ENCODE measurements at regions not wholly inside any gene's neighbourhood (a gene's known extent, or its start where the extent isn't known, plus 50 kb on each side); places are given as distances from the start of the nearest gene placed in this dataset.
"Not testable (repeated sequence)": the region's sequence is repeated elsewhere in the genome, so short reads cannot be mapped to it uniquely, and the experiment has no call there.

DNA sequence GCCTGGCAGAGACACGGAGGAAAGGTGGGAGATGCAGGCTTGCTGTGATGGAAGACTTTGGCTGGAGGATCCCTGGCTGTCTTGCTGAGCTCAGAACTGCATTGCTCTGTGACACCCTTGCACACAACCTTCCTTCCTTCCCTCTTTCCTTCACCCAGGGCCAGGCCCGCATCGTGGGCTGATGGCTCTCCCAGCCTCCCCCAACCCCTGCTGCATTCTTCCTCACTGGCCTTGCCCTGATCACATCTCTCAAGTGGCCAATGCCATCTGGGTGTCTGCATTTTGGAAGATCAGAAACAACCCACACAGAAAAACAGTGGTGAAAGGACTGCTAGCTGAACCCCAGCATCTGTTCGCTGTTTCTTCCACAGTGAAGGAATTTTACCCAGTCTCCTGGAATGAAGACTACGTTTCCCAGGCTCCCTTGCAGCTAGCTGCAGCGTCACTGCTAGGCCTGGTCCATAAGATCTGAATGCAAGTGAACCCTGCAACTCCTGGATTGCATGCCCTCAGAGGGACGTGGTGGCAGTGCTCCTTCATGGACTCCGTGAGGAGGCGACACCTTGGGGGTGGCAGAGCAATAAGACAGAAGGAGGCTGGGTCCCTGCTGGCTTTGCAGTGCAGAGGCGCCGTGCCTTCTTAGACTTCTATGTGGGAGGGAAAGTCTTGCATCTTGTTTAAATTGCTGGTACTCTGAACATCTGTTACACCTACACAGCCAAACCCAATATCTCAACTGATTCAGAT lies 78.9 kb upstream of the YWHAQ start:
- Mint-ChIP-seq H3K27ac (no peak overlapping the region), H3K36me3 (ENCODE audit: low read depth) (no peaks in the 10 kb centered on the region), H3K9me3 (no peaks in the 10 kb centered on the region), H3K4me3 (no peak overlapping the region), H3K27me3 (ENCODE audit: low read depth) (no peaks in the 10 kb centered on the region), H3K4me1 (ENCODE audit: low read depth) (peaks cover 35% of the 10 kb centered on the region)
- DNase-seq, result no peak
- intact Hi-C loops (cut with micrococcal nuclease), result loop anchor here (1.0 to 10.0 kb wide), 2 partner anchors 29 to 235 kb away; partner anchors contain the start of gene IAH1
- CTCF ChIA-PET, result no interaction called here

DNA sequence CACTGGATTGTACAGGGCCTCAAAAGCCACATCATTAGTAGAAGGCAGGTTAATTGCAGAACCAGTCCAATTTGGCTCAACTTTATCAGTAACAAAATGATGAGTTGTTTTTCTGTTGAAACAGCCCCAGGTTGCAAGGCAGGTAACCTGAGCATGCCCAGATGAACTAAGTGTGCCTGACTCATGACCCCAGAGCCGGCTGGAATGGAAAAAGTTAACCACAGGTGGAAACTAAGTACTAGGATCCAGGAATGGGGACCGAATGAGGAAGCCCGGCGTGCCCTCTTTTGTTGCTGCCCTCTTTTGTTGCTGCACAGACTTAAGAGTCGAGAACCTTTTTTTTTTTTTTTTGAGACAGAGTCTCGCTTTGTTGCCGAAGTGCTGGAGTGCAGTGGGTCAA lies 79.5 kb upstream of the YWHAQ start:
- Mint-ChIP-seq H3K27ac (no peak overlapping the region), H3K36me3 (ENCODE audit: low read depth) (no peaks in the 10 kb centered on the region), H3K27me3 (ENCODE audit: low read depth) (no peaks in the 10 kb centered on the region), H3K9me3 (no peaks in the 10 kb centered on the region), H3K4me3 (no peak overlapping the region), H3K4me1 (ENCODE audit: low read depth) (peaks cover 33% of the 10 kb centered on the region)
- CTCF ChIA-PET, result interaction anchor here (0.6 to 0.7 kb wide), 2 partner anchors 11 to 1128 kb away, joined by 3 read pairs; no protein-coding TSS in a partner anchor
- intact Hi-C loops (cut with micrococcal nuclease), result no loop called here
- DNase-seq, result peak; percentile 34

DNA sequence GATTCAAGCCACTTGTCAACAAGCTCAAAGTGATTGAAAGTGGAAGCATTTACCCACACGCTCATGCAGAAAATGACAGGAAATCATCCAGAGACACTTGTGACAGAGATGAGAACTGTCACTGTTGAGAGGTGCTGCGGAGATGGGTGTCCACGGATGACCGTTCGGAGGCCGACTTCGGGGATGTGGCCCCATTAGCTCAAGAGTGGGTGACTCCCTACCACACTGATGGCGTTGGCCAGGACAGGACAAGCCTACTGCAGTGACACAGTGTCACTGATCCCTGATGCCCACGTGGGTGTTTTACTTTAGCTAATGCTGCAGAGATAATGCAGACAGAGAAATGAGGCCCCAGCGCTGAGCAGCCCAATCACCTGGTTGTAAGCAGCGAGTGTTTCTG lies 81.5 kb upstream of the YWHAQ start:
- no peaks in the 10 kb centered on the region for H3K9me3 Mint-ChIP-seq
- H3K27ac Mint-ChIP-seq, result peak overlapping the region; percentile 59
- H3K36me3 Mint-ChIP-seq (ENCODE audit: low read depth), result no peaks in the 10 kb centered on the region
- H3K4me3 Mint-ChIP-seq, result no peak overlapping the region
- CTCF ChIA-PET, result no interaction called here
- DNase-seq, result peak; percentile 23
- intact Hi-C loops (cut with micrococcal nuclease), result no loop called here
- no peaks in the 10 kb centered on the region for H3K27me3 Mint-ChIP-seq (ENCODE audit: low read depth)
- H3K4me1 Mint-ChIP-seq (ENCODE audit: low read depth), result peaks cover 33% of the 10 kb centered on the region

DNA sequence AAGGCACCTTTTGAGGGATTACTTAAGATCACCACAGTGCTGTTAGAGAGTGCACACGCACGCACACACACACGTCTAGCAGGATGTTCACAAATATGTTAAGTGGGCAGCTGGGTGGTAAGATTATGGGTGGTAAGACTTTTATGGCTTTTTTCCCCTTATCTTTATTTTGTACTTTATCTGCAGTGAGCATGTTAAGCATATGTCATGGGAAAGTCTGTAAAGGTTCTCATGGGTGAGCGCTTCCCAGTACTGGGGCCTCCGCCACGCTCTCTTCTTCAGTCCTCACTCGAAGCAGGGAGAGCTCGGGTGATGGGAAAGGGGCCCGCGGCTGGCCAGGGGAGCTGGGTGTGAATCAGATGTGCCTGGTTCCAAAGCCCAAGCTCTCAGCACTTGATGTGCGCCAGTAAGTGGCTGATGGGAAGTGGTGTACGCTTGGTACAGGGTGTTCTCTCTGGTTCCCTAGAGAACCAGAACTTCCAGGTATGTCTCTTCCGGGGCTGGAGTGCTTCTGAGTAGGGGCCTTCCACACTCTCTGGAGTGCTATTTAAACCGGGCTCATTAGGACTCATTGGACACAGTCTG lies 83.9 kb upstream of the YWHAQ start:
- Mint-ChIP-seq H3K36me3 (ENCODE audit: low read depth) (no peaks in the 10 kb centered on the region), H3K4me3 (no peak overlapping the region), H3K4me1 (ENCODE audit: low read depth) (peaks cover 22% of the 10 kb centered on the region), H3K9me3 (no peaks in the 10 kb centered on the region), H3K27me3 (ENCODE audit: low read depth) (no peaks in the 10 kb centered on the region), H3K27ac (no peak overlapping the region)
- intact Hi-C loops (cut with micrococcal nuclease), result no loop called here
- no peak for DNase-seq
- CTCF ChIA-PET, result interaction anchor here (0.7 kb wide), 1 partner anchor 27 kb away, joined by 4 read pairs; no protein-coding TSS in a partner anchor

DNA sequence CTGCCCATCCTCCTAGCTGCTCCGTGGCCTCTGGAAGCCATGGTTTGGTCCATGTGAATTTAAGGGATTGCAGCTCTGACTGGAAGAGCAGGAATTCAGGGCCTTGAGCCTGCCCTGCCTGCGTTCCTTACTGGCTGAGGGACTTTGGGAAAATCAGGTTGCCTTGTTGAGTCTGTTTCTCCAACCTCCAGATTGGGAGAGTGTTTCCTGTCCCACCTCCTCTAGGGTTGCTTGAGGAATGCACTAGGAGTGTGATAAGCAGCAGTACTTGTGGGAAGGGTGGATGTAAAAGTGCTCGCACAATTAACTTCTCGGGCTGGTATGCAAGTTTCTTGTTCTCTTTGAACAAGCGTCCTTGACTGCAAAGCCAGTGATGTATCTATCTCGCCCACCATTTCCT lies 84.4 kb upstream of the YWHAQ start:
- H3K4me3 Mint-ChIP-seq, result no peak overlapping the region
- CTCF ChIA-PET, result no interaction called here

DNA sequence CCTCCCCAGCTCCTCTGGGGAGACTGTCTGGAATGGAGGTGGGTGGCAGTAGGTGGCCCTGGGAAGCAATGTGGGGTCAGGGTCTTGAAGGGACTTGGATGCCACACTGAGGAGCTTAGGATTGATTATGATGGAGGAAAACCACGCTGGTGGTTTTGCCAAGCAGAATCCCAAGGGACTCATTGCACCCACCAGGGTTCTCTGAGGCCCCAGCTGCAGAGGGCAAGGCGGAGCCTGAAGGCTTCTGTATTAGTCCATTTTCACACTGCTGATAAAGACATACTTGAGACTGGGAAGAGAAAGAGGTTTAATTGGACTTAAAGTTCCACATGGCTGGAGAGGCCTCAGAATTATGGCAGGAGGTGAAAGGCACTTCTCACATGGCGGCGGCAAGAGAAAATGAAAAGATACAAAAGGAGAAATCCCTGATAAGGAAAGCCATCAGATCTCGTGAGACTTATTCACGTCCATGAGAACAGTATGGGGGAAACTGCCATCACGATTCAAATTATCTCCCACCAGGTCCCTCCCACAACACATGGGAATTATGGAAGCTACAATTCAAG lies 87.2 kb upstream of the YWHAQ start:
- Mint-ChIP-seq H3K27me3 (ENCODE audit: low read depth) (no peaks in the 10 kb centered on the region), H3K9me3 (no peaks in the 10 kb centered on the region), H3K4me1 (ENCODE audit: low read depth) (no peaks in the 10 kb centered on the region), H3K4me3 (no peak overlapping the region), H3K27ac (no peak overlapping the region), H3K36me3 (ENCODE audit: low read depth) (no peaks in the 10 kb centered on the region)
- CTCF ChIA-PET, result interaction anchor here (0.6 kb wide), 1 partner anchor 9 kb away, joined by 3 read pairs; no protein-coding TSS in a partner anchor
- intact Hi-C loops (cut with micrococcal nuclease), result no loop called here
- DNase-seq, result no peak

More for the DNA sequence above, 84.4 kb upstream of the YWHAQ start:
- intact Hi-C loops (cut with micrococcal nuclease), result no loop called here
- peaks cover 17% of the 10 kb centered on the region for H3K4me1 Mint-ChIP-seq (ENCODE audit: low read depth)
- H3K36me3 Mint-ChIP-seq (ENCODE audit: low read depth), result no peaks in the 10 kb centered on the region
- no peak overlapping the region for H3K27ac Mint-ChIP-seq
- DNase-seq, result no peak
- H3K9me3 Mint-ChIP-seq, result no peaks in the 10 kb centered on the region
- no peaks in the 10 kb centered on the region for H3K27me3 Mint-ChIP-seq (ENCODE audit: low read depth)

DNA sequence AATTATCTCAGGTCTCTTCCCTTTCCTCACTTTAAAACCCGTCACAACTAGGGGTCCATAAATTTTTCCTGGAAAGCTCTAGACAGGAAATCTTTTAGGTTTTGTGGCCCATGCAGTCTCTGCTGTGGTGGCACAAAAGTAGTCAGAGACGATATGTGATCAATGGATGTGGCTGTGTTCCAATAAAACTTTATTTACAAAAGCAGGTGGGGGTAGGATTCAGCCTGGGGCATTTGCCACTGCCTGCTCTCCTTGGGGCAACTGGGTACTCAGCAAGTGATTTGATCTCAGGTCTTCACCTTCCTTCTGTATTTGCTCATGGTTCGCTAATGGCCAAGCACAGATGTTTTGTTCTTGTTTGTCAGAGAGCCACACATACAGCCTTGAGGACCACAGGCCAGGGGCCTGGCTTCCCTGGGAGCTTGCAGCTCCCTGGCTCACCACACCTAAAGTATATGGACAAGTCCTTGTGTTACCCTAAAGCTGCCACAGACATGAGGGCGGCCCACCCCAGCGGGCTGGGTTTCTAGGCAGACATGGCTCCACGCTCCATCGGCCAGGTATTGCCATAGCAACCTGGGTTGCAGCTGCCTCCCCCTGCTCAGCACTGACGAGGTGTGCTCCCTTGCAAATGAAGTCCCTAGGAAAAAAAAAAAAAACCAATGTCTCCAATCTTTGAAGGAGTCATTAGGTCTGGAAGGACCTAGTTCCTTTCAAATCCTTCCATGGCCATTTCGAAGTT lies 89.7 kb upstream of the YWHAQ start:
- Mint-ChIP-seq H3K4me3 (no peak overlapping the region), H3K27me3 (ENCODE audit: low read depth) (no peaks in the 10 kb centered on the region), H3K9me3 (no peaks in the 10 kb centered on the region), H3K36me3 (ENCODE audit: low read depth) (no peaks in the 10 kb centered on the region), H3K27ac (no peak overlapping the region), H3K4me1 (ENCODE audit: low read depth) (no peaks in the 10 kb centered on the region)
- no peak for DNase-seq
- intact Hi-C loops (cut with micrococcal nuclease), result no loop called here
- CTCF ChIA-PET, result no interaction called here

DNA sequence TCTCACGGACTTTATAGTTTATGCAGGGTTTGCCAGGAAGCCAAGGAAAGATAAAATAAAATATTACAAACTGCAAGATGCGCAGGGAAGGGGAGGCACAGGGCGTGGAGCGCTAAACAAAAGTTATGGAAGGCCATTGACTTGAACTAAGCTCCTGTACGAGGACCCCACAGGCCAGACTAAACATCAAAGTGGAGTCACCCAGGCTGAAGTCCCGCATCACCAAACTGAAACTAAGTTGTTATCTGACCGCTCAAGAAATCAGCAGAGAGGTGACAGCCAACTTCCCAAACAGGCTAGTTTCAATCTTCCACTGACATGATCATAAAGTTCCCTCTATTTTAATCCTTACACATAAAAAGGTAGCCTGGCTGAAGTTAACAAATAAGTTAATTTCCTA lies 90.5 kb upstream of the YWHAQ start:
- Mint-ChIP-seq H3K27ac (no peak overlapping the region), H3K27me3 (ENCODE audit: low read depth) (no peaks in the 10 kb centered on the region), H3K4me1 (ENCODE audit: low read depth) (no peaks in the 10 kb centered on the region), H3K4me3 (no peak overlapping the region), H3K9me3 (no peaks in the 10 kb centered on the region), H3K36me3 (ENCODE audit: low read depth) (no peaks in the 10 kb centered on the region)
- CTCF ChIA-PET, result no interaction called here
- intact Hi-C loops (cut with micrococcal nuclease), result no loop called here
- no peak for DNase-seq

DNA sequence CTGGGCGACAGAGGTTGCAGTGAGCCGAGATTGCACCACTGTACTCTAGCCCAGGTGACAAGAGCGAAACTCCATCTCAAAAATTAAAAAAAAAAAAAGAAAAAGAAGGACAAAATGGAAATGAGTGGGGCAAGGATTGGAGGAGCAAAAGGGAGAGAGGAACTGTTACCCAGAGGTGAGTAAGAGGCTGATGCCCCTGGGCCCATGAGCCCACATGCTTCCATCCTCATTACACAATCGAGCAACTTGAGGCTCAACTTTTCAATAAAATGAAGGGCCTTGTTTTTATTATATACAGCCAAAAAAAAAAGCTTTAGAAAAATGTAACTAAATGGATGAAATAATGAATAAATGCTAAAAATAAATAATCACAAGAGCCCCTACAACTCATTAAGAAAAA lies 91.7 kb upstream of the YWHAQ start:
- no peaks in the 10 kb centered on the region for H3K27me3 Mint-ChIP-seq (ENCODE audit: low read depth)
- no peaks in the 10 kb centered on the region for H3K4me1 Mint-ChIP-seq (ENCODE audit: low read depth)
- H3K36me3 Mint-ChIP-seq (ENCODE audit: low read depth), result no peaks in the 10 kb centered on the region
- CTCF ChIA-PET, result no interaction called here
- intact Hi-C loops (cut with micrococcal nuclease), result no loop called here
- H3K27ac Mint-ChIP-seq, result no peak overlapping the region
- no peaks in the 10 kb centered on the region for H3K9me3 Mint-ChIP-seq
- no peak for DNase-seq
- no peak overlapping the region for H3K4me3 Mint-ChIP-seq

DNA sequence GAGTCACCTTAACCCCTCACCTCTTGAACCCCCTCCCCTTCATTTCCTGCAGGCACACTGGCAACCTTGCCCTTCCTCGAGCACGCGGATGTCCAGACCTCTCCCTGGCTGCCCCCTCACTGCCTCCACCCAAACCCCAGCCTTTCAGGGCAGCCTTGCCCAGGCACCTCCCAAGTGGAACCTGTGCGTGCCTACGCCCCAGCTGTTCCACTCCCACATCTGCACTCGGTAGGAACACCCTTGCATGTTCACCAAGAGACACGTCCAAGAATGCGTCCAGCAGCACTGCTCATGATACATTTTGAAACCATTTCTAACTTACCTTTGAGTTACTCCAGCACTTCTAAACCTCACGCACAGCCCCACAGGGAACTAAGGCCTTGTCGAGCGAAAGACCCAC lies 93.8 kb upstream of the YWHAQ start:
- no peaks in the 10 kb centered on the region for H3K36me3 Mint-ChIP-seq (ENCODE audit: low read depth)
- H3K27ac Mint-ChIP-seq, result no peak overlapping the region
- no peak for DNase-seq
- no peaks in the 10 kb centered on the region for H3K9me3 Mint-ChIP-seq
- no peaks in the 10 kb centered on the region for H3K27me3 Mint-ChIP-seq (ENCODE audit: low read depth)
- intact Hi-C loops (cut with micrococcal nuclease), result no loop called here
- no peaks in the 10 kb centered on the region for H3K4me1 Mint-ChIP-seq (ENCODE audit: low read depth)
- CTCF ChIA-PET, result interaction anchor here (0.6 kb wide), 1 partner anchor 169 kb away, joined by 3 read pairs; the partner anchor contains the start of gene ADAM17
- no peak overlapping the region for H3K4me3 Mint-ChIP-seq

DNA sequence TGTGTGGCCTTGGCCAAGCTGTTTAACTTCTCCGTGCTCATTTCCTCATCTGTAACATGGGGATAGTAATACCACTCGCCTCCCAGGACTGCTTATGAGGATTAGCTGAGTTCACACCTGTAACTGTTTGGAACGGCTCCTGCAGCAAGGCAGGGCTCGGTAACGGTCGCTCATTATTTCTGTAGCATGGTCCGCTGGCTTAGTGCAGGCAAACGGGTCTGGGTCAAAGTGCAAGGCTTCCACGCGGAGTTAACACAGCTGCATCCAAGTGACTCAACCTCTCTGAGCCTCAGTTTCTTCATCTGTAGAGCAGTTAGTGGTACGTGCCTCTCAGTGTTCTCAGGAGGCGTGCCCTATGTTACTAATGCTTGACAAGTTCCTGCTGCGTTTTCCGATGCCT lies 94.3 kb upstream of the YWHAQ start:
- intact Hi-C loops (cut with micrococcal nuclease), result no loop called here
- Mint-ChIP-seq H3K36me3 (ENCODE audit: low read depth) (no peaks in the 10 kb centered on the region), H3K4me3 (no peak overlapping the region), H3K9me3 (no peaks in the 10 kb centered on the region), H3K27ac (no peak overlapping the region), H3K4me1 (ENCODE audit: low read depth) (no peaks in the 10 kb centered on the region), H3K27me3 (ENCODE audit: low read depth) (no peaks in the 10 kb centered on the region)
- DNase-seq, result no peak
- CTCF ChIA-PET, result no interaction called here

DNA sequence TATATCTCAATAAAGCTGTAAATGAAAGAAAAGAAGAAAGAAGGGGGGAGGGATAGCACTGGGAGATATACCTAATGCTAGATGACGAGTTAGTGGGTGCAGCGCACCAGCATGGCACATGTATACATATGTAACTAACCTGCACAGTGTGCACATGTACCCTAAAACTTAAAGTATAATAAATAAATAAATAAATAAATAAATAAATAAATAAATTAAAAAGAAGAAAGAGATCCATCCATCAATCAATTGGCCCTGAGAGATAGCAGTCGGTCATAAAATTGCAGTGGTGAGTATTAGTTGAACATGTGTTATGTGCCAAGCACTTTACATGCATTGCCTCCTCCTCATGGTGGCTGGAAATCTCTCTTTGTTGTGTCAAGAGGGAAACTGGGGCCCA lies 95.2 kb upstream of the YWHAQ start:
- H3K4me3 Mint-ChIP-seq; H3K36me3 Mint-ChIP-seq (ENCODE audit: low read depth); intact Hi-C loops (cut with micrococcal nuclease); H3K27me3 Mint-ChIP-seq (ENCODE audit: low read depth); H3K4me1 Mint-ChIP-seq (ENCODE audit: low read depth); H3K9me3 Mint-ChIP-seq; DNase-seq; CTCF ChIA-PET; H3K27ac Mint-ChIP-seq: not testable (repeated sequence)

Data from activated naive CD4-positive, alpha-beta T cell treated with anti-CD3 and anti-CD28 coated beads for 36 hours (primary cell).